ENCODE measurements at regions not wholly inside any gene's neighbourhood (a gene's known extent, or its start where the extent isn't known, plus 50 kb on each side); places are given as distances from the start of the nearest gene placed in this dataset.

DNA sequence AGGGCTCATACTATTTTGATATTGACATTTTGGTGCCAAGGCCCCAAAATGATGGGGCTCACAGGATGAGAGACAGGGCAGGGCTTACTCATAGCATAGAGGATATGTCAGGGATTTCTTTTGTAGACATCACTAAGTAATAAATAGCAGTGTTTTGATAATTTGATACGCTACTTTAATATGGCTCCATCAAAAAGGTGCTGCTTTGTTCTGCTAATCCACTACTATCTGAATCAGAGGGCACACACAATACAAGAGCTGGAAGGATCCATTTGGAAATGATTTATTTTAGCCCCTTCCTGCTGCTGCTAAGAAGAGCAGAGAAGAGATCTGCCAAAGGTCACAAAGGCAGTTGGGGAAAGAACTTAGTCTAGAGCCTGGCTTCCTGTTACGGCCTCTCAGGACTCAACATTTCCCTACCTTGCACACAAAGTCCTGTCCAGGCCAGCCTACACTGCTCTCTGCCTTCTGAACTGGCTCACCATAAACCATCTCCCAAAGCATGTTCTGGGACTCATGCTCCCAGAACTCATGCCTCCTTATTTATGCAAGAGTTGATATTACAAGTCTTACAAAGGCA, 261.3 kb upstream of the ARHGAP20 start:
- H3K36me3 ChIP-seq, result no peaks in the 10 kb centered on the region
- H3K4me2 ChIP-seq, result no peak overlapping the region
- no peak for TF ChIP-seq Cebpa-rat (IDR thresholded peaks at IDR 0.05)
- no peak overlapping the region for H3K9ac ChIP-seq
- H3K4me1 ChIP-seq, result peaks cover 7% of the 10 kb centered on the region
- H3K27ac ChIP-seq, result no peak overlapping the region
- no peaks in the 10 kb centered on the region for H4K20me1 ChIP-seq
- H3K27me3 ChIP-seq, result no peaks in the 10 kb centered on the region
- no peaks in the 10 kb centered on the region for H3K9me3 ChIP-seq
- H3K4me3 ChIP-seq, result no peak overlapping the region

- H3K27ac ChIP-seq, result no peak overlapping the region
- H4K20me1 ChIP-seq, result no peaks in the 10 kb centered on the region
- no peak overlapping the region for H3K4me2 ChIP-seq
- H3K36me3 ChIP-seq, result no peaks in the 10 kb centered on the region
- H3K27me3 ChIP-seq, result no peaks in the 10 kb centered on the region
- H3K9ac ChIP-seq, result no peak overlapping the region
- H3K9me3 ChIP-seq, result no peaks in the 10 kb centered on the region
- H3K4me3 ChIP-seq, result no peak overlapping the region
- peaks cover 10% of the 10 kb centered on the region for H3K4me1 ChIP-seq
- TF ChIP-seq Cebpa-rat (IDR thresholded peaks at IDR 0.05), result no peak
Observed at GRCh38 chr11:110972640-110973039, 260.4 kb upstream of the ARHGAP20 start.

DNA sequence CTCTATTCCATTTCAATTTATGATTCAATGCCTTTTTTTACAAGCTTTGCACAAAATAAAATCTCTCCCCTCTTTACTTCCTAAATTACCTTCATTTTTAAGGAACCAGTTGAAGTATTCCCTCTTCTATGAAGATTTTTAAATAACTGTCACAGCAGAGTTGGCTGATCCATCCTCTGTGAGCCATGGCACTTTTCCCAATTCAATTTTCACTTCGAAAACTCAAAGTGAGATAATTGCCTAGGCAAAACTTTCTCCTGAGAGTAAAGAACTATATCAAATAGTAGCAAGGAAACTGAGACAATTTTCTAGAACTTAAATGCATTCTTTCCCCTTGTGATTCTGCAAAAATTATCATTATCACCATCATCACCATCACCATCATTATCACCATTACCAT, 259.9 kb upstream of the ARHGAP20 start:
- Histone ChIP-seq H3K9me3 (no peaks in the 10 kb centered on the region), H3K36me3 (no peaks in the 10 kb centered on the region), H4K20me1 (no peaks in the 10 kb centered on the region), H3K4me1 (peaks cover 10% of the 10 kb centered on the region), H3K27me3 (no peaks in the 10 kb centered on the region), H3K9ac (no peak overlapping the region), H3K4me3 (no peak overlapping the region), H3K27ac (no peak overlapping the region), H3K4me2 (no peak overlapping the region)
- TF ChIP-seq Cebpa-rat (IDR thresholded peaks at IDR 0.05), result no peak

DNA sequence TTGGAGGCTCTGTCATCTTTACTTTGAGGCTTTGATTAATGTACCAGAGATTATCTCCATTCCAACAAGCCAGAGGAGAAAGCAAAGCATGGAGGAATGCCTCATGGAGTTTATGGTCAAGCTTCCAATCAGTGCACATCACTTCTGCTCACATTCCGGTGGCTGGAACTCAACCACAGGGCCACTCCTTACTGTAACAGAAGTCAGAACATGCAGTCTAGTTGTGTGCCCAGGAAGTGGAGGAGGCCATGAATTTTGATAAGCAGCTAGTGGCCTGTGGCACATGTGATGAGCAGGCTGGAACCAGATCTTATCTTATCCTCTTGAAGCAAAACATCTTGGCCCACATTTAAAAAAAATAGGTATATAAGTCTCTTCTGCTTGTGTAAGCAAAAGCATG, 258.9 kb upstream of the ARHGAP20 start:
- no peak overlapping the region for H3K4me3 ChIP-seq
- H3K27me3 ChIP-seq, result no peaks in the 10 kb centered on the region
- peaks cover 10% of the 10 kb centered on the region for H3K4me1 ChIP-seq
- H3K9ac ChIP-seq, result no peak overlapping the region
- no peaks in the 10 kb centered on the region for H3K36me3 ChIP-seq
- H3K9me3 ChIP-seq, result no peaks in the 10 kb centered on the region
- H3K27ac ChIP-seq, result no peak overlapping the region
- H3K4me2 ChIP-seq, result no peak overlapping the region
- no peak for TF ChIP-seq Cebpa-rat (IDR thresholded peaks at IDR 0.05)
- H4K20me1 ChIP-seq, result no peaks in the 10 kb centered on the region

- Histone ChIP-seq H3K27me3 (no peaks in the 10 kb centered on the region), H3K36me3 (no peaks in the 10 kb centered on the region), H3K9ac (no peak overlapping the region), H3K4me3 (no peak overlapping the region), H3K27ac (no peak overlapping the region), H3K9me3 (no peaks in the 10 kb centered on the region), H4K20me1 (no peaks in the 10 kb centered on the region), H3K4me2 (peak overlapping the region; percentile 41), H3K4me1 (peaks cover 10% of the 10 kb centered on the region)
- no peak for TF ChIP-seq Cebpa-rat (IDR thresholded peaks at IDR 0.05)
Observed at GRCh38 chr11:110968348-110969062, 256.3 kb upstream of the ARHGAP20 start.

- no peak overlapping the region for H3K4me2 ChIP-seq
- TF ChIP-seq Cebpa-rat (IDR thresholded peaks at IDR 0.05), result no peak
- no peaks in the 10 kb centered on the region for H3K27me3 ChIP-seq
- H3K9ac ChIP-seq, result no peak overlapping the region
- no peaks in the 10 kb centered on the region for H3K9me3 ChIP-seq
- H3K27ac ChIP-seq, result no peak overlapping the region
- no peaks in the 10 kb centered on the region for H4K20me1 ChIP-seq
- H3K4me1 ChIP-seq, result peaks cover 10% of the 10 kb centered on the region
- no peak overlapping the region for H3K4me3 ChIP-seq
- no peaks in the 10 kb centered on the region for H3K36me3 ChIP-seq
Observed at GRCh38 chr11:110966131-110966530, 253.9 kb upstream of the ARHGAP20 start.

GRCh38 chr11:110962921-110963320, 250.7 kb upstream of the ARHGAP20 start:
- Histone ChIP-seq H3K4me3 (no peak overlapping the region), H3K9ac (no peak overlapping the region), H3K27ac (no peak overlapping the region), H3K4me1 (no peaks in the 10 kb centered on the region), H4K20me1 (no peaks in the 10 kb centered on the region), H3K4me2 (no peak overlapping the region), H3K27me3 (no peaks in the 10 kb centered on the region), H3K9me3 (no peaks in the 10 kb centered on the region), H3K36me3 (no peaks in the 10 kb centered on the region)
- no peak for TF ChIP-seq Cebpa-rat (IDR thresholded peaks at IDR 0.05)

GRCh38 chr11:110960167-110960566, 247.9 kb upstream of the ARHGAP20 start:
- H3K27ac ChIP-seq, result no peak overlapping the region
- H3K9ac ChIP-seq, result no peak overlapping the region
- TF ChIP-seq Cebpa-rat (IDR thresholded peaks at IDR 0.05), result no peak
- H3K4me1 ChIP-seq, result no peaks in the 10 kb centered on the region
- no peaks in the 10 kb centered on the region for H4K20me1 ChIP-seq
- no peak overlapping the region for H3K4me2 ChIP-seq
- H3K9me3 ChIP-seq, result no peaks in the 10 kb centered on the region
- H3K4me3 ChIP-seq, result no peak overlapping the region
- H3K36me3 ChIP-seq, result no peaks in the 10 kb centered on the region
- H3K27me3 ChIP-seq, result no peaks in the 10 kb centered on the region

DNA sequence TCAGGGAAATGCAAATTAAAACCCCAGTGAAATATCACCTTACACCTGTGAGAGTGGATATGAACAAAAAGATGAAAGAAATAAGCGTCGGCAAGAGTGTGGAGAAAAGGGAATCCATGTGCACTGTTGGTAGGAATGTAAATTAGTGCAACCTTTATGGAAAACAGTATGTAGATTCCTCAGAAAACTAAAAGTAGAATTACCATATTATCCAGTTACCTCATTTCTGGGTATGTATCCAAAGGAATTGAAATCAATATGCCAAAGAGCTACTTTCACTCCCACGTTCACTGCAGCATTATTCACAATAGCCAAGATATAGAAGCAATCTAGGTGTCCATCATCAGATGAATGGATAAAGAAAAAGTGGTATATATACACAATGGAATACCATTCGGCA, 246.0 kb upstream of the ARHGAP20 start:
- Histone ChIP-seq H3K4me2 (no peak overlapping the region), H3K27ac (no peak overlapping the region), H3K4me3 (no peak overlapping the region), H3K4me1 (no peaks in the 10 kb centered on the region), H3K9me3 (no peaks in the 10 kb centered on the region), H4K20me1 (no peaks in the 10 kb centered on the region), H3K36me3 (no peaks in the 10 kb centered on the region), H3K9ac (no peak overlapping the region), H3K27me3 (no peaks in the 10 kb centered on the region)
- TF ChIP-seq Cebpa-rat (IDR thresholded peaks at IDR 0.05), result no peak

GRCh38 chr11:110955776-110956175, 243.5 kb upstream of the ARHGAP20 start:
- Histone ChIP-seq H3K9ac (no peak overlapping the region), H3K4me3 (no peak overlapping the region), H3K27me3 (no peaks in the 10 kb centered on the region), H3K36me3 (no peaks in the 10 kb centered on the region), H3K9me3 (no peaks in the 10 kb centered on the region), H3K4me1 (no peaks in the 10 kb centered on the region), H3K4me2 (no peak overlapping the region), H4K20me1 (no peaks in the 10 kb centered on the region), H3K27ac (no peak overlapping the region)
- no peak for TF ChIP-seq Cebpa-rat (IDR thresholded peaks at IDR 0.05)
